ENCODE measurements at regions not wholly inside any gene's neighbourhood (a gene's known extent, or its start where the extent isn't known, plus 50 kb on each side); places are given as distances from the start of the nearest gene placed in this dataset.

DNA sequence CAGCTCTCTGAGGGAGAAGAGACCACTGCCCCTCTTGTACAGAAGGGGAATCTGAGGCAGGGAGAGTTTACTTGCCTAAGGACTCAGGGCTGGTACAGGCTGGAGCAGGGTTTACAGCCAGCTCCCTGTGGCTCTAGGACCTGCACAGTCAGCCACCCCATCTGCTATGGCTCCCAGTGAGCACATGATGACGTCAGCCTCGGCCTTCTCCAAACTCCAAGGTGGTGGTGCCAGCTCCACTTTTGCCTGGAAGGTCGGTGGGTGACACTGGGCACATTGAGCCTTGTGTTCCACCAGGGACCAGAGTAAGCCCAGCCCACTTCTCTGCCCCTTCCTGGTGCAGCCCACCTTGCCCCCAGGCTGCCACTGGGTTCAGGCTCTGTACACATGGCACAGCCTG, 202.2 kb downstream of the ENGASE start:
- TF ChIP-seq GATA2 (IDR thresholded peaks at IDR 0.05; ENCODE audit: low read depth, low read length) (no peak), GATA3 (IDR thresholded peaks at IDR 0.05; ENCODE audit: low read depth, low read length) (no peak)

All from SH-SY5Y (cell line).